ENCODE measurements at regions not wholly inside any gene's neighbourhood (a gene's known extent, or its start where the extent isn't known, plus 50 kb on each side); places are given as distances from the start of the nearest gene placed in this dataset.
"Not testable (repeated sequence)": the region's sequence is repeated elsewhere in the genome, so short reads cannot be mapped to it uniquely, and the experiment has no call there.

DNA sequence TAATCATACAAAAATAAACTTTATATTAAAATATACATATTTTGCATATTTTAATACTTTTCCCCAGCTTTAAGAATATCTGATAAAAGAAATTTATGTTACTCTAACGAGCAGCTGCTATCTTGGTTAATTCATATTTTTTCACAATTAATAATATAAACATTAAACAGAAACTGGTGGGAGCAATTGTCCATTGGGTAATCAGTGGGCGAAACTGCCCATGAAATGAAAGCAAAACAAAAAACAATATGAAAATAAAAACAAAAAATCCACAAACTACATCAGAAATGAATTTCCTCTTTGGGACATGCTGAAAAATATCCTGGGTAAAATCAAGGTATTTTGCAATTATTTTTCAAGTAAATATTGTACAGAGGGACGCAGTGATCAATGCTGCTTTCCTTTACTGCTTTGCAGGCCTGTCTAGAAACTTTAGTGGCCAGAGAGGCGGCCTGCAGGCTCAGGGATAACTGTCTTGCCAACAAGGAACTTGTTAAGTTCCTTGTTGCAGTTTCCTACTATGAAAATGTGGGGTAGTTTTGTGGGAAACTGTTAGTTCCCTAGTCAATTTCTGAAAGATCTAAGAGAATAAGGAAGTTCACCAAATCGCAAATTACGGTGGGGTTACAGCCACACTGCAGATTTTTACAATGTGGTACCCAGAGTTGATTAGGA lies 309.0 kb upstream of the PLGLB2 start:
- TF ChIP-seq BACH2 (CRISPR knock-in tag; IDR thresholded peaks at IDR 0.05; ENCODE audit: borderline replicate concordance); ESRRG (CRISPR knock-in tag; IDR thresholded peaks at IDR 0.05); ZC3H10 (CRISPR knock-in tag; IDR thresholded peaks at IDR 0.05); ZNF70 (CRISPR knock-in tag; IDR thresholded peaks at IDR 0.05); ZFP30 (CRISPR knock-in tag; IDR thresholded peaks at IDR 0.05); RARB (CRISPR knock-in tag; IDR thresholded peaks at IDR 0.05); ARNTL (CRISPR knock-in tag; IDR thresholded peaks at IDR 0.05; ENCODE audit: borderline replicate concordance, low read depth); TCF4 (CRISPR knock-in tag; IDR thresholded peaks at IDR 0.05; ENCODE audit: borderline replicate concordance); POU6F1 (CRISPR knock-in tag; IDR thresholded peaks at IDR 0.05; ENCODE audit: borderline replicate concordance, low read depth); ZFP3 (CRISPR knock-in tag; IDR thresholded peaks at IDR 0.05); PPARA (CRISPR knock-in tag; IDR thresholded peaks at IDR 0.05; ENCODE audit: borderline replicate concordance); ZNF565 (CRISPR knock-in tag; conservative IDR thresholded peaks at IDR 0.05; ENCODE audit: low read depth); ZNF8 (CRISPR knock-in tag; IDR thresholded peaks at IDR 0.05): not testable (repeated sequence)
- TF ChIP-seq, protein P1, sequence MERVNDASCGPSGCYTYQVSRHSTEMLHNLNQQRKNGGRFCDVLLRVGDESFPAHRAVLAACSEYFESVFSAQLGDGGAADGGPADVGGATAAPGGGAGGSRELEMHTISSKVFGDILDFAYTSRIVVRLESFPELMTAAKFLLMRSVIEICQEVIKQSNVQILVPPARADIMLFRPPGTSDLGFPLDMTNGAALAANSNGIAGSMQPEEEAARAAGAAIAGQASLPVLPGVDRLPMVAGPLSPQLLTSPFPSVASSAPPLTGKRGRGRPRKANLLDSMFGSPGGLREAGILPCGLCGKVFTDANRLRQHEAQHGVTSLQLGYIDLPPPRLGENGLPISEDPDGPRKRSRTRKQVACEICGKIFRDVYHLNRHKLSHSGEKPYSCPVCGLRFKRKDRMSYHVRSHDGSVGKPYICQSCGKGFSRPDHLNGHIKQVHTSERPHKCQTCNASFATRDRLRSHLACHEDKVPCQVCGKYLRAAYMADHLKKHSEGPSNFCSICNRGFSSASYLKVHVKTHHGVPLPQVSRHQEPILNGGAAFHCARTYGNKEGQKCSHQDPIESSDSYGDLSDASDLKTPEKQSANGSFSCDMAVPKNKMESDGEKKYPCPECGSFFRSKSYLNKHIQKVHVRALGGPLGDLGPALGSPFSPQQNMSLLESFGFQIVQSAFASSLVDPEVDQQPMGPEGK (CRISPR knock-in tag; IDR thresholded peaks at IDR 0.05; ENCODE audit: borderline replicate concordance) = not testable (repeated sequence)

Measured in SK-N-SH treated with all-trans-retinoic acid at 6 μM for 48 hours (cell line).